Immature natural killer cell (primary cell): ENCODE measurements at regions not wholly inside any gene's neighbourhood (a gene's known extent, or its start where the extent isn't known, plus 50 kb on each side); places are given as distances from the start of the nearest gene placed in this dataset.
A peak's percentile ranks its signal among the peaks of the same experiment; 100 is the strongest.

Experiments used
- DNase-seq, 3 donors: peaks; one replicate each; pipeline ENCODE4 v3.0.0; 2022; ENCODE audit warnings: mixed read lengths in 1 of 3
- H3K27ac Mint-ChIP-seq, 6 donors: one replicate each; pipeline ENCODE4 v1.8.0; 2020; ENCODE audit warnings: mixed read lengths in 6 of 6, mild to moderate bottlenecking in 5 of 6, inconsistent platforms in 4 of 6, moderate library complexity in 3 of 6
- H3K27me3 Mint-ChIP-seq, 3 donors: one replicate each; pipeline ENCODE4 v1.8.0; 2020 to 2021; ENCODE audit warnings: low read depth in 3 of 3, mild to moderate bottlenecking in 3 of 3, mixed read lengths in 3 of 3, moderate library complexity in 3 of 3, inconsistent platforms in 1 of 3
- H3K36me3 Mint-ChIP-seq, 3 donors: one replicate each; pipeline ENCODE4 v1.8.0; 2020; ENCODE audit warnings: mixed read lengths in 3 of 3, inconsistent platforms in 2 of 3, mild to moderate bottlenecking in 2 of 3
- H3K4me1 Mint-ChIP-seq, 2 donors: one replicate each; pipeline ENCODE4 v1.8.0; 2020; ENCODE audit warnings: inconsistent platforms in 2 of 2, mild to moderate bottlenecking in 2 of 2, mixed read lengths in 2 of 2, moderate library complexity in 1 of 2
- H3K4me3 Mint-ChIP-seq, 5 donors: one replicate each; pipeline ENCODE4 v1.8.0; 2020; ENCODE audit warnings: mild to moderate bottlenecking in 5 of 5, mixed read lengths in 5 of 5, inconsistent platforms in 3 of 5, moderate library complexity in 3 of 5
- H3K9me3 Mint-ChIP-seq, 6 donors: one replicate each; pipeline ENCODE4 v1.8.0; 2020; ENCODE audit warnings: mild to moderate bottlenecking in 6 of 6, mixed read lengths in 6 of 6, inconsistent platforms in 4 of 6, moderate library complexity in 3 of 6

DNA sequence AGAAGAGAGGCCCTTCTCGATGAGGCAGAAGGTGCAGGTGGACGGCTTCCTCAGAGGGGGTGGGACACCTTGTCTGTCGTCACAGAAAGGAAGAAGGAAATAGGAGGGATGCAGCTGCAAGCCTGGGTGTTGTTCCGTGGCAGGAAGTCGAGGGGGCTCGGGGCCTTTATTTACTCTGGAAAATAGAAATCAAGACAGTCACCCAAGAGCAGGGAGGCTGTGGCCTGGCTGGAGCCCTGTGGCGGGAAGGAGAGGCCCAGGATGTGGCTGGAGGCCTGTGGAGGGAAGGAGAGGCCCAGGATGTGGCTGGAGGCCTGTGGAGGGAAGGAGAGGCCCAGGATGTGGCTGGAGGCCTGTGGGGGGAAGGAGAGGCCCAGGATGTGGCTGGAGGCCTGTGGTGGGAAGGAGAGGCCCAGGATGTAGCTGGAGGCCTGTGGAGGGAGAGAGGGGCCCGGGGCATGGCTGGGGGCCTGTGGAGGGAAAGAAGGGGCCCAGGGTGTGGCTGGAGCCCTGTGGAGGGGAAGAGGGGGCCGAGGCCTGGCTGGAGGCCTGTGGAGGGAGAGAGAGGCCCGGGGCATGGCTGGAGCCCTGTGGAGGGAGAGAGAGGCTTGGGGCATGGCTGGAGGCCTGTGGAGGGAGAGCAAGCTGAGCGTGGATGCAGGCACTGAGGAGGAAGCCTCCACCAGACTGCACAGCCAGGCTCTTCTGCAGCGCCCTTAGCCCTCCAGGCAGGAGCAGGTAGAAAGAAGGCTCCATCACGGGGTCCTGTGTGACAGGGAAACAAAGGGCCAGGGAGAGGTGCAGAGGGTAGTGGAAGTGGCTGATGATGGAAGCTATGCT lies 97.3 kb upstream of the SFMBT2 start:
- H3K4me1 Mint-ChIP-seq, result peaks cover 52 to 68% of the 10 kb centered on the region in 2 donors
- peak overlapping the region; percentile 75 to 95 (median 92) for H3K27ac Mint-ChIP-seq
- H3K36me3 Mint-ChIP-seq, result peaks cover 7 to 19% (median 10%) of the 10 kb centered on the region in 3 donors
- peak overlapping the region; percentile 39 to 87 (median 66) for H3K4me3 Mint-ChIP-seq
- peaks cover 3 to 16% (median 3%) of the 10 kb centered on the region in 3 donors for H3K27me3 Mint-ChIP-seq
- peak; percentile 22 to 54 (median 28) for DNase-seq
- H3K9me3 Mint-ChIP-seq, result peaks cover 0 to 15% (median 6%) of the 10 kb centered on the region in 6 donors

DNA sequence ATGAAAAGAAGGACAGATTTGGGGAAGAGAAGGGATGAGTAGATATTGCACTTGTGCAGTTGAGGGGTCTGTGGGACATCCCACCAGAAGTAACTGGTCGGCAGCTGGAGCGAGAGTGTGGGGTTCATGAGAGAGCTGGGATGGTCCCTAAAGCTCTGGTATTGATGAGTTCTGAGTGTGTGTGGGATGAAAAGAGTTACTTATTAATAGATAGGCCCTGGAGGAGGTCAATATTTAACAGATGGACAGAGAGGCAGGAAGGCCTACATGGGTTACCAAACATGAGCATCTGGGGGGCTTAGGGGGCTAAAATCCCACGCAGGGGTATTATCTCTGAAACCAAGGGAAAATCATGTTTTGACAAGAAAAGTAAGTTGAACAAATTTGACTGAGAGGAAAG lies 95.7 kb upstream of the SFMBT2 start:
- Mint-ChIP-seq H3K27me3 (peaks cover 3 to 17% (median 3%) of the 10 kb centered on the region in 3 donors), H3K4me3 (peak overlapping the region in 3 of 5 donors; percentile 39 to 87 (median 50)), H3K36me3 (peaks cover 7 to 19% (median 13%) of the 10 kb centered on the region in 3 donors), H3K9me3 (peaks cover 0 to 15% (median 6%) of the 10 kb centered on the region in 6 donors), H3K4me1 (peaks cover 50 to 64% of the 10 kb centered on the region in 2 donors), H3K27ac (peak overlapping the region; percentile 5 to 92 (median 70))
- no peak for DNase-seq

DNA sequence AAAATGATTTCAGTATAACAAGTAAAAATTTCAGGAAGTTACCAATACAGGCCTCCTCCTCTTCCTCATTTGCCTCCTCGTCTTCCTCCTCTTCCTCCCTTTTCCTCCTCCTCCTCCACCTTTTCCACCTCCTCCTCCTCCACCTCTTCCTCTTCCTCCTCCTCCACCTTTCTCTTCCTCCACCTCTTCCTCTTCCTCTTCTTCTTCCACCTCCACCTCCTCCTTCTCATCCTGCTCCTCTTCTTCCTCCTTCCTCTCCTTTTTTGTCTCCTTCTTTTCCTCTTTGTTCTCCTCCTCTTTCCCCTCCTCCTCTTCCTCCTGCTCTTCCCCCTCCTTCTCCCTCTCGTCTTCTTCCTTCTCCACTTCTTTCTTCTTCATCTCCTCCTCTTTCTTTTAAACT lies 94.4 kb upstream of the SFMBT2 start:
- peaks cover 7 to 13% (median 9%) of the 10 kb centered on the region in 3 donors for H3K36me3 Mint-ChIP-seq
- peak overlapping the region in 1 of 6 donors; percentile 62 for H3K27ac Mint-ChIP-seq
- no peak for DNase-seq
- peaks cover 3 to 19% (median 3%) of the 10 kb centered on the region in 3 donors for H3K27me3 Mint-ChIP-seq
- no peak overlapping the region for H3K4me3 Mint-ChIP-seq
- H3K4me1 Mint-ChIP-seq, result peaks cover 51 to 56% of the 10 kb centered on the region in 2 donors
- peaks cover 0 to 9% (median 4%) of the 10 kb centered on the region in 6 donors for H3K9me3 Mint-ChIP-seq

DNA sequence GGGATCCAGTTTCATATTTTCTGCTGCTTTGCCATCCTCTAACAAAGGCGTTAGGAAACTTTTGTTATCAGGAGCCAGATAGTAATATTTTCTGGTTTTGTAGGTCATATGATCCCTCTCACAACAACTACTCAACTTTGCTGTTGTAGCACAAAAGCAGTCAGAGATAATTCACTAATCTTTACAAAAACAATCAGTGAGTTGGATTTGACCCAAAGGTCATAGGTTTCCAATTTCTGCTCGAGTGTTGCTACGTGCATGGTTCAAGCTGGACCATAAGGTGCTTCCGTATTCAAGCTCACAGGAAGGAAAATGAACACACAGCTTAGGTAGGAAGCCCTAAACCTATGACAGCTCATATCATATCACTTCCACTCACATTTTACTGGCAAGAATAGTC lies 92.4 kb upstream of the SFMBT2 start:
- Mint-ChIP-seq H3K36me3 (peaks cover 0 to 4% (median 0%) of the 10 kb centered on the region in 3 donors), H3K4me3 (no peak overlapping the region), H3K27ac (no peak overlapping the region), H3K27me3 (peaks cover 3 to 15% (median 3%) of the 10 kb centered on the region in 3 donors), H3K9me3 (peaks cover 0 to 2% (median 0%) of the 10 kb centered on the region in 6 donors), H3K4me1 (peaks cover 35 to 39% of the 10 kb centered on the region in 2 donors)
- DNase-seq, result no peak

DNA sequence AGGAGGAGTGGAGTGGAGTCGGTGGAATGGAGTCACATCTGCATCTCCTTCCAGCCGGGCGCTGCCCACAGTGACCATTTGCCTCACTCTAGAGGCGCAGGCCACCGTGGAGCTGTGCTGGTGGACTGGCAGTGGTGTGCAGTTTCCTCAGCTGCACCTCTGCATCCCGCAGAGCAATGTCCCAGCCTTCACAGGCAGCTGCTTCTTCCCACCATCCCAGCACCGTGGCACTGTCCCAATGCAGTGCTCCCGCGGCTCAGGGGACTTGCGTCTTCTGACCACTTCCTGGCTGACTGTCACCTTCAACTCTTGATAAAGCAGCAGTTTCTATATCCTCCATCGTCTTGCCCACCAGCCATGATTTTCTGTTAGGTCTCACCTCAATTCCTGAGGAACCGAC lies 90.3 kb upstream of the SFMBT2 start:
- H3K4me3 Mint-ChIP-seq, result peak overlapping the region in 1 of 5 donors; percentile 5
- DNase-seq, result peak in 2 of 3 donors; percentile 21 to 27
- H3K36me3 Mint-ChIP-seq, result peaks cover 0 to 4% (median 0%) of the 10 kb centered on the region in 3 donors
- no peaks in the 10 kb centered on the region for H3K9me3 Mint-ChIP-seq
- H3K27me3 Mint-ChIP-seq, result peaks cover 0 to 7% (median 3%) of the 10 kb centered on the region in 3 donors
- peak overlapping the region in 1 of 6 donors; percentile 34 for H3K27ac Mint-ChIP-seq
- H3K4me1 Mint-ChIP-seq, result peaks cover 18 to 19% of the 10 kb centered on the region in 2 donors

DNA sequence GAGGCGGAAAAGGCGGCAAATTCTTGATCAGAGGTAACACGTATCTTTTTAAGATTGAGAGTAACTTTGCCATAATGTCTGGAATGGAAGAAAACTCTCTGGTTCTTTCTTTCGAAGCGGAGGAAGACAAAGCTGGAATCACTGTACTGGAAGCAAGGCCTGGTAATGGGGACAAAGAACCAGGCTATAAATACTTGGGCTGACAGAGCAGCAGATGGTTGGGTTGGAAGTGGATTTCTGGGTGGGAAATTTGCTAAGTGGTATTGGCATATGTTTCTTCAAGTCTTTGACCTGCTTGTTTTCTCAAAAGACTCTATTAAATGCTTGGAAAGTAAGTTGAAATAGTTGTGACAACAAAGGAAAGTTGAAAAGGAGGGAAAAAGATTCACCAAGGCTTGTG lies 87.3 kb upstream of the SFMBT2 start:
- Mint-ChIP-seq H3K36me3 (peaks cover 0 to 4% (median 0%) of the 10 kb centered on the region in 3 donors), H3K27ac (no peak overlapping the region), H3K4me1 (peaks cover 19 to 29% of the 10 kb centered on the region in 2 donors), H3K27me3 (peaks cover 0 to 9% (median 0%) of the 10 kb centered on the region in 3 donors), H3K9me3 (no peaks in the 10 kb centered on the region), H3K4me3 (no peak overlapping the region)
- no peak for DNase-seq

DNA sequence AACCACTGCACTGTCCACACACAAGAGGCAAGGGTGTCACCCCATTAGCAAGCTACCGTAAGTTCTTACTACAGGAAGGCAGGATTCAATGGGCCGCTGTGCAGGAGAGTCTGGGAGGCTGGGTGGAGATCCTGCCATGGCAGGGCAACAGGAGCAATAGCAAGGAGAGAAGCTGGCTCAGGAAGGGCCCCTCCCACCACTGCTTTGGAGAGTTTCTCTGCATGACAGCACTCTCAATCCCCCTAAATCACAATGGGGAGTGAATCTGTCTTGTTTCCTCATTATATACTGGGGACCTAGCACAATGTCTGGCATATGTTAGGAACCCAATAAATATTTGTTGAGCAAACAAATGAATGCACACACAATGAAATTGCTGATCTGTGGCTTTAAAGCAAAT lies 83.2 kb upstream of the SFMBT2 start:
- Mint-ChIP-seq H3K4me1 (peaks cover 32 to 48% of the 10 kb centered on the region in 2 donors), H3K36me3 (no peaks in the 10 kb centered on the region), H3K4me3 (no peak overlapping the region), H3K9me3 (no peaks in the 10 kb centered on the region), H3K27me3 (peaks cover 0 to 5% (median 1%) of the 10 kb centered on the region in 3 donors), H3K27ac (no peak overlapping the region)
- DNase-seq, result no peak

DNA sequence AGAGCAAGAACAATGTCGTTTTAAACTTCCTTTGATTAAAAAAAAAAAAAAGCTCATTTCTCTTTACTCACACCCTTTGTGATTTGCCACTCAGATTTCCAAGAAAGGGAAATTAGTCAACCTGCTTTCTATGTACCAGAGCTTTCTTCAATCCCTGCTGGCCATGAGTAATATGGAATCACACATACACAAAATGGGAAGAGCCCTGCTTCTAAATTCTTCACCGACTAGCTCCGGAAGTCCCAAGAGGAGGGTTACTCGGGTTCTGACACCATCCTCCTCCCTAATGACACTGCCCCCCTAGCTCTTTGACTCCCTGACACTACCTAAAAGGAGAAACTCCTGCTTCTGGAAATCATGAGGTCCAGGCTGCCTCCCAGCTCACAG lies 81.8 kb upstream of the SFMBT2 start:
- H3K27ac Mint-ChIP-seq, result peak overlapping the region in 4 of 6 donors; percentile 41 to 82 (median 58)
- peak overlapping the region in 3 of 5 donors; percentile 9 to 78 (median 44) for H3K4me3 Mint-ChIP-seq
- no peak for DNase-seq
- H3K36me3 Mint-ChIP-seq, result no peaks in the 10 kb centered on the region
- peaks cover 0 to 2% (median 1%) of the 10 kb centered on the region in 3 donors for H3K27me3 Mint-ChIP-seq
- peaks cover 32 to 59% of the 10 kb centered on the region in 2 donors for H3K4me1 Mint-ChIP-seq
- no peaks in the 10 kb centered on the region for H3K9me3 Mint-ChIP-seq

DNA sequence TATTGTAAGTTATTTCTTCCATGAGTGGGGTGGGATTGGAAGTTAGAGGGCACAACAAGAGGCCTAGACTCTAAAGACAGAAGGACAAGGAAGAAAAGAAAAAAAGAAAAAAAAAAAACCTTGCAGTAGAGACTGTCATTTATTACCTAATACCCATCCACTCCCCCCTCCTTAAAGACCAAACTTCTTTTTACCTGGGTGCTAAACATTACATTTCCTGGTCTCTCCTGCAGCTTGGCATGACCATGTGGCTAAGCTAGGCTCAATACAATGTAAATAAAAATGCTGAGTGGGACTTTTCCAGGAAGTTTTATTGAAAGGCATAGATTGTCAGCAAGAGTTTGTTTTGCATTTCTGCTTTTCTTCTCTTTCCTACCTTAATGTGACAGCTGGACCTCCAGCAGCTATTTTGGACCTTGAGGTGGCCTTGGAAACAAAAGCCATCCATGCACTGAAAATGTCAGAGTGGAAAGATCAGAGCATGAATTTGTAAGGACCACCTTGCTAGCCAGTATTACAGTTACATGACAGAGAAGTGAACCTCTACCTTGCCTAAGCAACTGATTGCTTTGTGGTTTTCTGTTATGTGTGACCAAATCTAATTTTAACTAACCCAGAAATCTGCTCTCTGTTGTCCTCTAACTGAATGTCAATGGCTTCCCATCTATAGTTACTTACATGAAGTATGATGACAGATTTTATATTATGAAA lies 81.3 kb upstream of the SFMBT2 start:
- Mint-ChIP-seq H3K36me3 (no peaks in the 10 kb centered on the region), H3K4me3 (peak overlapping the region in 3 of 5 donors; percentile 9 to 78 (median 44)), H3K27me3 (peaks cover 0 to 2% (median 1%) of the 10 kb centered on the region in 3 donors), H3K27ac (peak overlapping the region in 5 of 6 donors; percentile 10 to 82 (median 41)), H3K9me3 (no peaks in the 10 kb centered on the region), H3K4me1 (peaks cover 38 to 64% of the 10 kb centered on the region in 2 donors)
- DNase-seq, result no peak

DNA sequence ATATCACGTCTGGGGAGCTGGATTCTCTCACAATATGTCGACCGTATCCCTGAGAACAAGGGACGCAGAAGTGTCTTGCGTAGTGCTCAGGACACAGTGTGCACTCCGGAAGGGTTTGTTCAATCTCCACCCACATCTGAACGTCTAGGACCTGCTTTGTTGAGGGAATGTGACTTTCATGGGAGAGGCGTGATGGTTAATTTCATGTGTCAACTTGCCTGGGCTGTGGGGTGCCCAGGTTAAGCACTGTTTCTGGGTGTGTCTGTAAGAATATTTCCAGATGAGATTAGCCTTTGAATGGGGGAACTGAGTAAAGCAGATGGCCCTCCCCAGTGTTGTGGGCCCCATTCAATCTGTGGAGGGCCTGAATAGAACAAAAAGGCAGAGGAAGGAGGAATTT lies 80.4 kb upstream of the SFMBT2 start:
- no peak overlapping the region for H3K27ac Mint-ChIP-seq
- H3K4me1 Mint-ChIP-seq, result peaks cover 43 to 73% of the 10 kb centered on the region in 2 donors
- H3K27me3 Mint-ChIP-seq, result peaks cover 0 to 2% (median 1%) of the 10 kb centered on the region in 3 donors
- no peaks in the 10 kb centered on the region for H3K36me3 Mint-ChIP-seq
- no peak overlapping the region for H3K4me3 Mint-ChIP-seq
- DNase-seq, result no peak
- no peaks in the 10 kb centered on the region for H3K9me3 Mint-ChIP-seq

DNA sequence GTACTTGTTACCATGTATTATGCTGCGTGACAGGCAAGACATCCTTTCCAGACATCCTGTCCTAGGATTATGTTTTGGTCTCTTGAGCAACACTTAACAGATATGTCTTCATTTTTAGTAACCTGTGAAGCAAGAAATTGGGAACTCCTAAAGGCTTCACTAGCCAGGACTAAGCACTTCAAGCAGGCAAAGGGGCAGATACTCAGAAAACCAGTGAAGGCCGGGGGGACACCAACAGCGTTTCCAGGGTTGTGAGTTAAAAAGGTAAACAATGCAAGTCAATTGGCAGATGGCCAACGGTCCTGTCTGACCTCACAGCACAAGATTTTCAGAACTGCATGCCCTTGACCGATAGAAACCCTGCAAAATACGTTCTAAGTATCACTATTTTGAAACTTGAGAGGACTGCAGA lies 77.6 kb upstream of the SFMBT2 start:
- Mint-ChIP-seq H3K27ac (peak overlapping the region in 2 of 6 donors; percentile 5 to 44), H3K9me3 (no peaks in the 10 kb centered on the region), H3K4me3 (no peak overlapping the region), H3K27me3 (peaks cover 1 to 13% (median 12%) of the 10 kb centered on the region in 3 donors), H3K4me1 (peaks cover 69 to 91% of the 10 kb centered on the region in 2 donors), H3K36me3 (peaks cover 0 to 4% (median 3%) of the 10 kb centered on the region in 3 donors)
- no peak for DNase-seq

DNA sequence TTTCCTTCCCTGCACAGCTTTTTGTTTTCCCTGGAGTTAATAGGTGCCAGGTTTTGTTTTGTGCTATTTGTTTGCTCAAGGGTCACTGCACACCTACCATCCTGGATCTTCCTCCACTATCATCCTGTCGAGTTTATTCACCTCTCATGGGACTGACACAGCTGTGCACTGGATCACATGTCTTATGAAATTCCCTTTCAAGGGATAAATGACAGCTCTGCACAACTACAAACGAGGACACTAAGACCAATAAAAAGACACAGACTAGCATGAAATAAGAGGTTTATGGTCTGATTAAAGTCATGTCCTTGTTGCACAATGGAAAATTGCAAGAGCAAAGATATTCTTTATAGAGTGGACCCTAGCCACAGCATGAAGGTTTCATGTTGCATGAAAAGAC lies 76.7 kb upstream of the SFMBT2 start:
- Mint-ChIP-seq H3K4me3 (peak overlapping the region in 2 of 5 donors; percentile 2 to 49), H3K27ac (peak overlapping the region; percentile 3 to 53 (median 40))

DNA sequence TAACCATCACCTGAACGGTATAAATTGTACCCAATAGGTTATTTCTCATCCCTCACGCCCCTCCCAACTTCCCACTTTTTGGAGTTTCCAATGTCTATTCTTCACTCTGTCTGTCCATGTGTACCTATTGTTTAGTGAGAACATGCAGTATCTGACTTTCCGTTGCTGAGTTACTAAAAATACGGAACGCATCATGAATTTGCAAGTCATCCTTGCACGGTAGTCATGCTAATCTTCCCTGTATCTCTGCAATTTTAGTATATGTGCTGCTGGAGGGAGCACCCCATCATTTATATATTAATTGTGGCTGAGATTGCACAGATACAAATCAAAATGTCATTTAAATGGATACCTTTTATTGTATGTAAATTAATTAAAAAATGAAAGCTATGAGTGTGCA lies 75.7 kb upstream of the SFMBT2 start:
- Mint-ChIP-seq H3K4me1 (peaks cover 69 to 90% of the 10 kb centered on the region in 2 donors), H3K4me3 (peak overlapping the region in 4 of 5 donors; percentile 37 to 61 (median 50)), H3K27ac (peak overlapping the region in 2 of 6 donors; percentile 59 to 79), H3K36me3 (peaks cover 0 to 4% (median 4%) of the 10 kb centered on the region in 3 donors), H3K9me3 (no peaks in the 10 kb centered on the region), H3K27me3 (peaks cover 1 to 20% (median 12%) of the 10 kb centered on the region in 3 donors)
- DNase-seq, result no peak

More for the DNA sequence above, 76.7 kb upstream of the SFMBT2 start:
- H3K27me3 Mint-ChIP-seq, result peaks cover 1 to 17% (median 12%) of the 10 kb centered on the region in 3 donors
- no peaks in the 10 kb centered on the region for H3K9me3 Mint-ChIP-seq
- H3K36me3 Mint-ChIP-seq, result peaks cover 0 to 4% (median 4%) of the 10 kb centered on the region in 3 donors
- no peak for DNase-seq
- peaks cover 69 to 91% of the 10 kb centered on the region in 2 donors for H3K4me1 Mint-ChIP-seq
